ENCODE measurements at regions not wholly inside any gene's neighbourhood (a gene's known extent, or its start where the extent isn't known, plus 50 kb on each side); places are given as distances from the start of the nearest gene placed in this dataset.

DNA sequence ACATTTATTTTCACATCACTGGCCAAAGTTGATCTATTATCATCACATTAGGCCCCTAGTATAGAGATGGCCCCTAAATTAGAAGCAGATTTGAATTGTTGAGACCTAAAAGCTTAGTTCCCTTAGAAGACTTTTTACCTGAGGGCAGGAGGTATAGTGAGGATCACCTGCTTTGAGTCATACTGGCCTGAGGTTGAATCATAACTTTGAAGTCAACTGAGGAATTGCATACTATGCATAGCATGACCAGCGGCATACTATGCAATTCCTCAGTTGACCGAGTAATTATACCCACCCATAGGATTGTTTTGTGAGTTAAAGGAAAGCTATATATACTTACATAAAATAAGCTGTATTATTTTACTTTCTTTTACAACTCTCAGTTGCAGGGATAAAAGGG, 50.3 kb upstream of the DPH5 start:
- no peak overlapping the region for H3K4me3 Mint-ChIP-seq
- H3K9me3 Mint-ChIP-seq = no peaks in the 10 kb centered on the region
- H3K4me1 Mint-ChIP-seq = peaks cover 6% of the 10 kb centered on the region
- TF ChIP-seq, protein P1, sequence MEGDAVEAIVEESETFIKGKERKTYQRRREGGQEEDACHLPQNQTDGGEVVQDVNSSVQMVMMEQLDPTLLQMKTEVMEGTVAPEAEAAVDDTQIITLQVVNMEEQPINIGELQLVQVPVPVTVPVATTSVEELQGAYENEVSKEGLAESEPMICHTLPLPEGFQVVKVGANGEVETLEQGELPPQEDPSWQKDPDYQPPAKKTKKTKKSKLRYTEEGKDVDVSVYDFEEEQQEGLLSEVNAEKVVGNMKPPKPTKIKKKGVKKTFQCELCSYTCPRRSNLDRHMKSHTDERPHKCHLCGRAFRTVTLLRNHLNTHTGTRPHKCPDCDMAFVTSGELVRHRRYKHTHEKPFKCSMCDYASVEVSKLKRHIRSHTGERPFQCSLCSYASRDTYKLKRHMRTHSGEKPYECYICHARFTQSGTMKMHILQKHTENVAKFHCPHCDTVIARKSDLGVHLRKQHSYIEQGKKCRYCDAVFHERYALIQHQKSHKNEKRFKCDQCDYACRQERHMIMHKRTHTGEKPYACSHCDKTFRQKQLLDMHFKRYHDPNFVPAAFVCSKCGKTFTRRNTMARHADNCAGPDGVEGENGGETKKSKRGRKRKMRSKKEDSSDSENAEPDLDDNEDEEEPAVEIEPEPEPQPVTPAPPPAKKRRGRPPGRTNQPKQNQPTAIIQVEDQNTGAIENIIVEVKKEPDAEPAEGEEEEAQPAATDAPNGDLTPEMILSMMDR (IDR thresholded peaks at IDR 0.05; ENCODE audit: unreplicated experiment in 3 of 3) = no peak
- peaks cover 6% of the 10 kb centered on the region for H3K36me3 Mint-ChIP-seq (ENCODE audit: low read depth)
- no peak overlapping the region for H3K27ac Mint-ChIP-seq
- H3K27me3 Mint-ChIP-seq (ENCODE audit: low read depth) = no peaks in the 10 kb centered on the region

Data from nephron (organoid).